GM12865 (cell line): ENCODE measurements at regions not wholly inside any gene's neighbourhood (a gene's known extent, or its start where the extent isn't known, plus 50 kb on each side); places are given as distances from the start of the nearest gene placed in this dataset.

Source experiments
- DNase-seq: peaks from one replicate; pipeline ENCODE4 v3.0.0; 2010; ENCODE audit warnings: low read depth
- H3K4me3 ChIP-seq: 2 replicates; pipeline ENCODE4 v1.5.1; 2011; ENCODE audit warnings: mild to moderate bottlenecking, low read depth, low read length, control low read depth
- CTCF ChIP-seq: IDR thresholded peaks from 2 replicates; pipeline ENCODE4 v1.5.1; 2011; ENCODE audit warnings: low read length, control low read depth, low read depth, inconsistent platforms; ENCODE audit not compliant: insufficient read depth; ENCODE audit errors: missing control alignments

GRCh38 chr3:31167666-31168065 is 273.2 kb upstream of the GADL1 start:
- no peak for TF ChIP-seq CTCF
- H3K4me3 ChIP-seq = no peak overlapping the region
- no peak for DNase-seq

- H3K4me3 ChIP-seq = no peak overlapping the region
- no peak for TF ChIP-seq CTCF
- DNase-seq = no peak
Measured at GRCh38 chr3:31170932-31171670, 276.6 kb upstream of the GADL1 start.

GRCh38 chr3:31172336-31172735 is 277.9 kb upstream of the GADL1 start:
- H3K4me3 ChIP-seq = no peak overlapping the region
- TF ChIP-seq CTCF = no peak
- DNase-seq = no peak

GRCh38 chr3:31173118-31173718 is 278.8 kb upstream of the GADL1 start:
- TF ChIP-seq CTCF = no peak
- peak; percentile 5 for DNase-seq
- no peak overlapping the region for H3K4me3 ChIP-seq

GRCh38 chr3:31174079-31174478 is 279.6 kb upstream of the GADL1 start:
- no peak overlapping the region for H3K4me3 ChIP-seq
- no peak for TF ChIP-seq CTCF
- no peak for DNase-seq

GRCh38 chr3:31176045-31176444 is 281.6 kb upstream of the GADL1 start:
- no peak for TF ChIP-seq CTCF
- DNase-seq = no peak
- no peak overlapping the region for H3K4me3 ChIP-seq

- TF ChIP-seq CTCF = no peak
- DNase-seq = no peak
- H3K4me3 ChIP-seq = no peak overlapping the region
Measured at GRCh38 chr3:31178467-31178866, 284.0 kb upstream of the GADL1 start.
